22Rv1 (cell line): ENCODE measurements at regions not wholly inside any gene's neighbourhood (a gene's known extent, or its start where the extent isn't known, plus 50 kb on each side); places are given as distances from the start of the nearest gene placed in this dataset.

Experiments used
- H3K27ac ChIP-seq: fragments of 450-650 bp; 2 replicates; pipeline ENCODE4 v1.5.1; 2017
- CTCF ChIP-seq: fragments of 450-650 bp; IDR thresholded peaks from 2 replicates; pipeline ENCODE4 v1.5.1; 2017; ENCODE audit warnings: mild to moderate bottlenecking
- ZFX ChIP-seq: fragments of 450-650 bp; IDR thresholded peaks from 2 replicates; pipeline ENCODE4 v1.6.1; 2017; ENCODE audit warnings: antibody characterized with exemption, borderline replicate concordance

GRCh38 chr2:21356857-21357255 lies 233.1 kb downstream of the TDRD15 start:
- TF ChIP-seq ZFX (no peak), CTCF (no peak)
- no peak overlapping the region for H3K27ac ChIP-seq

GRCh38 chr2:21358976-21359375 lies 235.2 kb downstream of the TDRD15 start:
- H3K27ac ChIP-seq: no peak overlapping the region
- TF ChIP-seq CTCF: no peak
- TF ChIP-seq ZFX: no peak

- TF ChIP-seq ZFX (no peak), CTCF (no peak)
Observed at GRCh38 chr2:21361384-21361783, 237.6 kb downstream of the TDRD15 start.

GRCh38 chr2:21361957-21362486 lies 238.3 kb downstream of the TDRD15 start:
- TF ChIP-seq CTCF (no peak), ZFX (no peak)
- no peak overlapping the region for H3K27ac ChIP-seq

More at GRCh38 chr2:21361384-21361783, 237.6 kb downstream of the TDRD15 start:
- H3K27ac ChIP-seq: no peak overlapping the region

GRCh38 chr2:21363364-21363763 lies 239.6 kb downstream of the TDRD15 start:
- TF ChIP-seq ZFX (no peak), CTCF (peak; percentile 69)

GRCh38 chr2:21367421-21367820 lies 243.7 kb downstream of the TDRD15 start:
- no peak overlapping the region for H3K27ac ChIP-seq
- TF ChIP-seq CTCF: no peak

More at GRCh38 chr2:21363364-21363763, 239.6 kb downstream of the TDRD15 start:
- no peak overlapping the region for H3K27ac ChIP-seq

- no peak overlapping the region for H3K27ac ChIP-seq
- TF ChIP-seq ZFX: no peak
- TF ChIP-seq CTCF: no peak
Observed at GRCh38 chr2:21369787-21370186, 246.0 kb downstream of the TDRD15 start.
